GM03348 (cell line): ENCODE measurements at regions not wholly inside any gene's neighbourhood (a gene's known extent, or its start where the extent isn't known, plus 50 kb on each side); places are given as distances from the start of the nearest gene placed in this dataset.
A peak's percentile ranks its signal among the peaks of the same experiment; 100 is the strongest.

Experiments used
- DNase-seq: peaks from one replicate; pipeline ENCODE4 v3.0.0; 2012; ENCODE audit warnings: low spot score

DNA sequence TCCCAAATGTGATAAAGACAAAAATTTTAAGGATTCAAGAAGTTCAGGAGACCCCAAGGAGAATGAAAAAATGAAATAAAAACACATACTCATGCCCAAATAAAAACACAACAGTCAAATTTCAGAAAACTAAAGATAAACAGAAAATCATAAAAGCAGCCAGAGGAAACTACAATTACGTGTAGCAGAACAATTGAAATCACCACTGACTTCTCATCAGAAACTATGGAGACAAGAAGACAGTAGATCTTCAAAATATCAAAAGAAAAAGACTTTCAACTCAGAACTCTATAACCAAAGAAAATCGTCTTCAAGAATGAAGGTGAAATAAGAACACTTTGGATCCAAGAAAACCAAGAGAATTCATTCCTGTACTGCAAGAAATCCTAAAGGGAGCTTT is 54.9 kb downstream of the DIO3 start:
- no peak for DNase-seq

- no peak for DNase-seq
Measured at GRCh38 chr14:101619484-101619883, 58.2 kb downstream of the DIO3 start.

DNA sequence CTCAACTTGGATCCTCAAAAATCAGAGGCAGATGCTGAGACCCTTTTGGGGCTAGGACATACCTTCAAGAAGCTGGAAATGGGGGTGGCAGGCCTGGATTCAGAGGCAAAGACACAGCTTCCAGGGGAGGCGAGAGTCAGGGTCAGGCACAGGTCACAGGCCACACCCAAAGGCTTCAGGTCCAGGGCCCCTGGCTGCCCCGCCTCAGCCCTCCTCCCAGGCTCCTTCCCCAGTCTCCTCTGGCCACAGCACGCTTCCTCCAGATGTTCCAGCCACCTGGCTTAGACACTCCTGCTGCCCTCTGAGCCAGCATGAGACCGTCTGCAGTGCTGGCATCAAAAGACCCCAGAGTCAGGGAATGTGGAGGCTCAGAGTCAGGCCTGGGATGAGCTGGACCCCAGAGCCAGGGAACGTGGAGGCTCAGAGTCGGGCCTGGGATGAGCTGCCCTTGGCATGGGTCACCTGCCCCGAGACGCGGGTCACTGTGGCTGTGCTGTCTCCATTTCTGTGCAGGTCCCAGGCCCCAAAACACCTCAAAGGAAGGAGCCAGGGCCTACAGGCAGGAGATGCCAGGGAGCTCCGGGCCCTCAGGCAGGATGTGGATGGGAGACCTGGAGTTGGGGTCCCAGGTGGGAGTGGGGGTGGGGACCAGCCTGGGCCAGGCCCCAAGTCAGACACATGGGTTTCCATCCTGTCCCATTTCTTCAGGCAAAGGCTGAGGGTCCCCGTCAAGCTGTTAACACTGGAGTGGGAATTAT is 58.9 kb downstream of the DIO3 start:
- peak; percentile 2 for DNase-seq

DNA sequence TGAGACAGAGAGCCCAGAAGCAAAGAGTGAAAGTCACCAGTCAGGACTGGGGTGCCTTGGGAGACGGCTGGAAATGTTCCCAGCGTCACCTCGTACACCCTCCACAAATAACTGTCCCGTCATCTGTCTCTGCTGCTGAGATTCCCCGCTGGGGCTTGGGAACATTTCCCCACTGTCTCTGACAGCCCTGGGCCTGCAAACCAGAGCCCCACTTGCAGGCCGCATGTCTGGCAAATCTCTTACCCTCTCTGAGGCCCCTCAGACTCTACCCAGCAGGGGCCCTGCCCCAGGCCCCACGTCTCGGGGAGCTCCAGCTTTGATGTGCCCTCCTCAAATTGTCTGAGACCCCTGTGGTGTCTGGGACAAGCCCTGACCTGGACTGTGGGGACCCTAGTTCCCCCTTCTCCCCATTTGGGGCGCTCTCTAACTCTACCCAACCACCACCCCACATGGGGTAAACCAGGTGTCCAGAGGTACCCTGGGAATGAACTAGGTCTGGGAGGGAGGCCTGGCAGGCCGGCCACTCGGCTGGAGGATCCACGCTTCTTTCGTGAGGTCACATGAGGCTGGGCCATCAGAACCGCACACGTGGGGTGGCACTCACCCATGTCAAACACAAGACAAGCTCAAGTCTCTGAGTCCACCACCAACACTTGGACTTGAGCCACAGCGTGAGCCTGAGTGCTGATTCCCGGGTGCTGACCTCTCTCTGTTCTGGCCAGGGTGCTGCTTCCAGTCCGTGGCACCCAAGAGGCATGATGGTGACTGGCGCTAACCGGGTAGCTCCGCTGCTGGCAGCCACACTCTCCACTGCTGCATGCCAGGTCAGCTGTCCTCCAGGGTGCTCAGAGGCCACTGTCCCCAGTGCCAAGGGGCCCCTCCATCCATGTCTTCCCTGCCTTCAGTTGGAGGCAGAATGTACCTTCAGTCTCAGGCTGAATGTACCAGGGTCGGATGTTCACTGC is 59.8 kb downstream of the DIO3 start:
- DNase-seq: peak; percentile 1

GRCh38 chr14:101622251-101623076 is 61.2 kb downstream of the DIO3 start:
- DNase-seq: peak; percentile 4

DNA sequence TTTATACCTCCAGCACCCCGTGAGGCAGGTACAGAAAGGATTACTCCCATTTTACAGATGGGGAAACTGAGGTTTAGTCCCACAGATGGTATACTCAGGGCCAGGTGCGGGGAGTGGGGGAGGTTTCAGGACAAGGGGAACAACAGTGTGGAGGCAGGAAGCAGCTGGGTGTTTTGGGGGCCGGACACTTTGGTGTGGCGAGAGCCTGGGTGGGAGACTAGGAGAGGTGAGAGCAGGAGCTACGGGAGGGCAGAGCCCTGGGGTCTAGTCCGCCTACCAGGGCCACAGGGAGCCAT is 61.7 kb downstream of the DIO3 start:
- DNase-seq: no peak

DNA sequence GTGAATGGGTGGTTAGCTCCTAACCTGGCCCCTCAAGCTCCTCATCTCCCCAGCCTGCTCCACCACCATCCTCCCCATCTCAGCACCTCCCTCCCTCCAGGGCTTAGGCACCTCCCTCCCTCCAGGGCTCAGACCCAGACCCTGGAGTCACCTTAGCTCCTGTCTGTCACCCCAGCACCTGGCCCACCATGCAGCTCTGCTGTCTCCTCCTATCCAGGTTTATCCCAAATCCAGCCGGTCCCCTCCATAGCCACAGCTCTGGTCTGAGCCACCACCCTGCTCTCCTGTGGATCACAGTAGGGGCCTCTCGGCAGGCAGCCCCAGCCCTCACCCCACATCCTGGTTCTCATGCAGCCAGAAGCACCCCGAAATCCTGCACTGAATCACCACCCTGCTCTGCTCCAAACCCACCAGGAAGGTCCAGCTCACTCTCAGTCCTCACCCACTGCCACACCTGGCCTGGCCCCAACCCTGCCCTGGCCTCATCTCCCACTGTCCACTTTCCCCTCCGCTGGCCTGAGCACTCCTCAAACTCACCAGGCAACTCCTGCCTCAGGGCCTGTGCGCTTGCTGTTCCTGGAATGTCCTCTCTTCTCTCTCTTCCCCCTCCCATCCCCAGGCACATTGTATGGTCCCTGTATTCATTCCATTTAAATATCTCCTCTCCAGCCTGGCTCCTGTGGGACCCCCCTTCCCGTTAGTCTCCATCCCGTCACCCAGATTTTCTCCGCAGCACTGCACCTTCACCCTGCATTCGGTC is 62.6 kb downstream of the DIO3 start:
- DNase-seq: peak; percentile 2

DNA sequence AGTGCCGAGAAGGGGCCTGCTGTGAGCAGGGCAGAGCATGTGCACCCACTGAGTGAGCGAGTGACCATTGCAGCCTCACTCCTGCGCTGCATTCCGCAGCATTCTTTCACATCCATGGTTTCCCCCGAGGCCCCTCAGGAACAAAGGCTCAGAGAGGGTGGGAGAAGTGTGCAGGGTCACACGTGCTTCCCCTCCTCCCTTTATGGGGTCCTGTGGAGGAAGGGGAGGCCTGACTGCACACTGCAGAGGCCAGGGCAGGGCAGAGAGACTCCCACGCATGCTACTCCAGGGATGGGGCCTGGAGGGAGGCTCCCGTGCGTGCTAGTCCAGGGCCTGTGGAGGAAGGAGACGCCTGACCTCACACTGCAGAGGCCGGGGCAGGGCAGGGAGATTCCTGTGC is 63.2 kb downstream of the DIO3 start:
- peak; percentile 3 for DNase-seq

DNA sequence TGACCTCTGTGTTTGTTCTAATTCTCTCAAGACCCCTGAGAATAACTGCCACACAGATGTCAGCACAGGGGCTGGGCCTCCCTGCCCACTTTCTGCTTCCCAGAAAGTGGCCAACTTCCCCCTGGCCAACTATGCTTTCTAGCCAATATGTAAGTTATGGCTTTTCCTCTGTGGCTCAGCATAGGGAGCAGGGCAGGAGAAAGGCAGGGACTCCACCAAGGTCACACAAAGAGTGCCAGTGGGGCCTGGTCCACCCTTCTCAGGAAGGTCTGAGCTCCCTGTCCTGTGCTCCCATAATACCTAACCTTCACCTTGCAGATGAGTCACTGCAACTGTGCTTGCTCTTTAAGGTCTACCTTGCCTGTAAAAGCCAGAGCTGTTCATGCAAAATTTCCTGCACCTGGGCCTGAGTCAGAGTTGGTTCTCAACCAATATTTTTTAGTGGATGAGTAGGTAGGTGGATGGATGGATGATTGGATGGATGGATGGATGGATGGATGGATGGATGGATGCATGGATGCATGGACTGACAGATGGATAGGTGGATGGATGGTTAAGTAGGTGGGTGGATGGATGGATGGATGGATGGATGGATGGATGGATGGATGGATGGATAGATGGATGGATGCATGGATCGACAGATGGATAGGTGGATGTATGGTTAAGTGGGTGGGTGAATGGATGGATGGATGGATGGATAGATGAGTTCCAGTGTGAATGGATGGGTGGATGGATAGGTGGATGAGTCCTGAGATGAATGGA is 64.2 kb downstream of the DIO3 start:
- no peak for DNase-seq

- no peak for DNase-seq
Measured at GRCh38 chr14:101626331-101626730, 65.0 kb downstream of the DIO3 start.

- peak; percentile 3 for DNase-seq
Measured at GRCh38 chr14:101627915-101628262, 66.6 kb downstream of the DIO3 start.

GRCh38 chr14:101628471-101628966 is 67.2 kb downstream of the DIO3 start:
- DNase-seq: peak; percentile 96

- peak; percentile 2 for DNase-seq
Measured at GRCh38 chr14:101628975-101629374, 67.7 kb downstream of the DIO3 start.

DNA sequence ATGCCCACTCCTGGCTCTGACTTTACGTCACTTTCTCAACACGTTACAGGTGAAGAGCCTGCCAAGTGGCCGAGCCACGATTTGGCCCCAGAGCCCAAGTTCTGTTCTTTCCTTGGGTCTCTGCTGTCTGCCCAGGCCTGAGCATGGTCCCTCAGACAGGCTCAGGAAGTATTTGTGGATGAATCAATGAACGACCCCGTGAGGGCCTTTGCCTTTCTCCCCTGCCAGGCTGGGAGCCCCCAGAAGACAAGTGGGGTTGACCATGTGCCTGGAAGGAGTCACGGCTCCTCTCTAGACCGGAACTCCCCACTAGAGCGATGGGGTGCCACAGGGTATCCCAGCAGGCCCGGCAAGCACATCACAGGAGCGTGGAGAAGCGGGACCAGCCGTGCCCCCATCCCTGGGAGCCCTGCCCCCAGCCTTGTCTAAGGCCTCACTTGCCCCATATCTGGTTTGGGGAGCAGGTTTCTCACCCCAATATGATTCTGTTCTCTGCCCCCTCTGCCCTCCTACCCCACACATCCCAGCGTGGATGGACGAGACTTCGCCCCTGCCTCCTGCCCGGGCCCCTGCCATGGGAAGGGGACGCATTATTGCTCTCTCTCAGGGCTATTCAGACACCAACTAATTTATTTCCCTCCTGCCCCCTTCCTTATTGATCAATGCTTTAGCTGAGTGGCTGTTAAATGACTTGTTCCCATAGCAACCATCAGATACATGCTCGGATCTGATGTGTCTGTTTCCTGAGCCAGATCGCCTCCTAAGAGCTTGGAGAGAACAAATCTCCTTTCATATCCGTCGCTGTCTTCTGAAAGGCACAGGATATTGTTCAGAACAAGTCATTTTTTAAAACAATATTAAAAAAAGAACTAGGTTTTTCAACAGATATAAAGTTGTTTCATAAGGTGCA is 69.0 kb downstream of the DIO3 start:
- no peak for DNase-seq

- no peak for DNase-seq
Measured at GRCh38 chr14:101631199-101631598, 69.9 kb downstream of the DIO3 start.

DNA sequence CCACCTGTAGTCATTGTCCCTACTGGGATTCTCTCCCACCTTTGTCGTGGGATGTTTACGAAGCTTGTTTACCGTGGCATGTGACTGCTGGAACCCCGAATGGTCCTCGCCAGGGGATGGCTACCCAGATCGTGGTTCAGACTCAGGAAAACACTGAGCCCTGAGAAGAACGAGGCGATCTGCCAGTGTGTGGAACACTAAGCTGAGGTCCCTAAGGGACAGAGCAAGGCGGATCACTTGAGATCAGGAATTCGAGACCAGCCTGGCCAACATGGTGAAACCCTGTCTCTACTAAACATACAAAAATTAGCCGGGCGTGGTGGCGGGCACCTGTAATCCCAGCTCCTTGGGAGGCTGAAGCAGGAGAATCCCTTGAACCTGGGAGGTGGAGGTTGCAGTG is 70.7 kb downstream of the DIO3 start:
- DNase-seq: peak; percentile 1

GRCh38 chr14:101632520-101632919 is 71.2 kb downstream of the DIO3 start:
- DNase-seq: no peak

DNA sequence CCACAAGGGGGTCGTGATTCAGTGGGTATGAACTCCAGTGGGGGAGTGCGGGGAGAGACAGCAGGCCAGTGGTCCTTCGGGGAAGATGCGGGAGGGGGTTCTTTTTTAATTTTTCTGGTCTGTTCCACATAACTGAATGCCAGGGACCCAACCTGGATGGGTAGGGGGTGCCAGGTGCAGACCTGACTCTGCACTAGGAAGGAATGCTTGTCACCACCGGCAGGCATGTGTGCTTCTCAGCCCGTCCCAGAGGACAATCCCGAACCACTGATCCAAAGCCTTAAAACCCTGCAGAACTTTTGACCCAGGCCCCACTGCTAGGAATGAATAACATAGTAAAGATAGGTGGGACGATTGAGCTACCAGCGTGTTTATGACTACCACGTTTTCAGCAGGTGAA is 72.0 kb downstream of the DIO3 start:
- DNase-seq: no peak

- no peak for DNase-seq
Measured at GRCh38 chr14:101634202-101634849, 73.0 kb downstream of the DIO3 start.
